Small intestine (tissue), 7 donors: ENCODE measurements at regions not wholly inside any gene's neighbourhood (a gene's known extent, or its start where the extent isn't known, plus 50 kb on each side); places are given as distances from the start of the nearest gene placed in this dataset.

Experiments
- DNase-seq, 2 donors: peaks; one replicate each; pipeline versions ENCODE4 v3.0.0 to v3.0.0-alpha.2; 2013
- FAIRE-seq: peaks from 2 replicates; lab custom pipeline; 2012; peaks lifted over from hg19 to GRCh38; lab: Jason Lieb, UNC
- H3K27ac ChIP-seq, 3 donors: one replicate each; pipeline ENCODE4 v1.5.1; 2013; ENCODE audit warnings: low read length in 2 of 3, mild to moderate bottlenecking in 2 of 3, control low read depth in 1 of 3, inconsistent platforms in 1 of 3, low read depth in 1 of 3, moderate library complexity in 1 of 3
- H3K27me3 ChIP-seq, 3 donors: one replicate each; pipeline ENCODE4 v1.6.1; 2013; ENCODE audit warnings: low read length in 3 of 3, inconsistent platforms in 1 of 3; ENCODE audit not compliant: control insufficient read depth in 3 of 3, insufficient read depth in 3 of 3
- H3K36me3 ChIP-seq, 3 donors: one replicate each; pipeline ENCODE4 v1.6.1; 2013; ENCODE audit warnings: low read length in 3 of 3, inconsistent platforms in 1 of 3, low read depth in 1 of 3, mild to moderate bottlenecking in 1 of 3, moderate library complexity in 1 of 3; ENCODE audit not compliant: control insufficient read depth in 3 of 3, insufficient read depth in 2 of 3
- H3K4me1 ChIP-seq, 3 donors: one replicate each; pipeline ENCODE4 v1.6.1; 2013; ENCODE audit warnings: low read length in 2 of 3, inconsistent platforms in 1 of 3, low read depth in 1 of 3, mild to moderate bottlenecking in 1 of 3, moderate library complexity in 1 of 3; ENCODE audit not compliant: control insufficient read depth in 3 of 3, insufficient read depth in 2 of 3
- H3K4me3 ChIP-seq, 3 donors: one replicate each; pipeline ENCODE4 v1.5.1; 2013; ENCODE audit warnings: low read length in 3 of 3, control low read depth in 1 of 3, inconsistent platforms in 1 of 3, low read depth in 1 of 3, mild to moderate bottlenecking in 1 of 3, moderate library complexity in 1 of 3
- H3K9me3 ChIP-seq, 2 donors: one replicate each; pipeline ENCODE4 v1.6.1; 2013; ENCODE audit warnings: low read depth in 1 of 2, low read length in 1 of 2; ENCODE audit not compliant: control insufficient read depth in 2 of 2, insufficient read depth in 1 of 2
- WGBS, 3 donors: extraction: QIAGEN DNeasy Blood & Tissue Kit; methylation state at CpG; one replicate each; pipeline ENCODE4 v1.1.7; 2013; 5-methylcytosine and 5-hydroxymethylcytosine counted together
- donor health status: healthy with polysubstance abuse.
- donor health status: control.
- donor health status: control.
- donor health status: Bipolar disorder and iron deficiency.
- donor health status: healthy.

GRCh38 chr20:51195419-51195901 is 172.6 kb upstream of the KCNG1 start:
- Histone ChIP-seq H3K4me3 (no peak overlapping the region), H3K4me1 (no peaks in the 10 kb centered on the region), H3K9me3 (peaks cover 0 to 3% of the 10 kb centered on the region in 2 donors), H3K36me3 (no peaks in the 10 kb centered on the region), H3K27me3 (peaks cover 0 to 14% (median 2%) of the 10 kb centered on the region in 3 donors), H3K27ac (no peak overlapping the region)
- FAIRE-seq = no peak
- 67 to 79% (median 70%) methylated on average over 10 of the region's 10 CpGs for WGBS, 3 donors
- no peak for DNase-seq

GRCh38 chr20:51193066-51193772 is 170.3 kb upstream of the KCNG1 start:
- peaks cover 0 to 11% (median 2%) of the 10 kb centered on the region in 3 donors for H3K27me3 ChIP-seq
- WGBS, 3 donors = 73 to 77% (median 75%) methylated on average over 16 of the region's 16 CpGs

GRCh38 chr20:51190783-51191180 is 167.9 kb upstream of the KCNG1 start:
- H3K9me3 ChIP-seq = no peaks in the 10 kb centered on the region
- 76 to 82% (median 77%) methylated on average over 12 of the region's 12 CpGs for WGBS, 3 donors
- H3K4me3 ChIP-seq = no peak overlapping the region
- H3K27me3 ChIP-seq = peaks cover 0 to 6% (median 4%) of the 10 kb centered on the region in 3 donors
- H3K36me3 ChIP-seq = no peaks in the 10 kb centered on the region
- H3K4me1 ChIP-seq = peaks cover 0 to 4% (median 0%) of the 10 kb centered on the region in 3 donors
- DNase-seq (no peak), FAIRE-seq (no peak)
- H3K27ac ChIP-seq = no peak overlapping the region

More at GRCh38 chr20:51193066-51193772, 170.3 kb upstream of the KCNG1 start:
- Histone ChIP-seq H3K4me1 (no peaks in the 10 kb centered on the region), H3K27ac (no peak overlapping the region), H3K9me3 (peaks cover 0 to 3% of the 10 kb centered on the region in 2 donors), H3K4me3 (no peak overlapping the region), H3K36me3 (no peaks in the 10 kb centered on the region)
- no peak for DNase-seq
- no peak for FAIRE-seq

DNA sequence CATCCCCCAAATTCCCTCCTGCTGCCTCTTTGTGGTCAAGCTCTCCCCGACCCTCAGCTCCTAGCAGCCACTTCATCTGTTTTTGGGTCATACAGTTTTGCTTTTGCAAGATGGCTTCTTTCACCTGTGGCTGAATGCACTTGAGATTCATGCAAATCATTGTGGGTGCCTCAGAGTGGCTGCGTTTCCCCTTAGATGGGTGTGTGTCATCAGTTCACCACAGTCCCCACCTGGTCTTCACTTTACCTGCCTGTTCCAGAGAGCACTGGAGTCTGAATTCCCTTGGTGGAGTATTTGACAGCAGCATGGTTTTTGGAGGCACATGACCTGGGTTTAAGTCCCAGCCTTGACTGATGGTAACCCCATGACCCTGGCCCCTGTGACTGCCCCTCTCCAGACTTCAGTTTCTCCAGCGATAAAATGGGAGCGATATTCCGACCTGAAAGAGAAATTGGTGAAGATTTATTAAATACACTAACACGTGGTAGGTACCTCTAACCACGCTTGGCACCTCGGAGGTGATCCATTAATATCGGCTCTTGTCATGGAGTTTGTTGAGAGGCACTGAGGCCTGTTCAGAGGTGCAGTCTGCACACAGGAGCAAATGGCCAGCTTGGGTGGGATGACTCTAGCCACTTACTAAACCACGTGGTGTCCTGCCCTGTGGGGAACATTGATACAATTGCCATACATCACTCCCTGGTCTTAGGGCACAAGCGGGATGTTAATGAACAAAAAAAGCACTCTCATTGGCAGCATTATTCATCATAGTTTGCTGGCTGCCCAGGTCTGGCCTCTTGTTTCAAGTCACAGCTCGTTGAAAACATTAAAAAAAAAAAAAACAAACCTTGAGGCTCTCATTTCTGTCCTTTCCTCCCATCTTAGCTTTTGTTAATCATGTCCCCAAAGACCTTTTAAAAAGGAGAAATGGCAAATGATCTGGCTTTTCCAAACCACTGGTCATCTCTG is 167.2 kb upstream of the KCNG1 start:
- DNase-seq (no peak), FAIRE-seq (no peak)
- Histone ChIP-seq H3K9me3 (no peaks in the 10 kb centered on the region), H3K4me3 (no peak overlapping the region), H3K36me3 (no peaks in the 10 kb centered on the region), H3K27me3 (peaks cover 0 to 2% (median 2%) of the 10 kb centered on the region in 3 donors), H3K4me1 (peaks cover 0 to 5% (median 0%) of the 10 kb centered on the region in 3 donors), H3K27ac (no peak overlapping the region)
- 72 to 77% (median 72%) methylated on average over 12 of the region's 12 CpGs for WGBS, 3 donors

DNA sequence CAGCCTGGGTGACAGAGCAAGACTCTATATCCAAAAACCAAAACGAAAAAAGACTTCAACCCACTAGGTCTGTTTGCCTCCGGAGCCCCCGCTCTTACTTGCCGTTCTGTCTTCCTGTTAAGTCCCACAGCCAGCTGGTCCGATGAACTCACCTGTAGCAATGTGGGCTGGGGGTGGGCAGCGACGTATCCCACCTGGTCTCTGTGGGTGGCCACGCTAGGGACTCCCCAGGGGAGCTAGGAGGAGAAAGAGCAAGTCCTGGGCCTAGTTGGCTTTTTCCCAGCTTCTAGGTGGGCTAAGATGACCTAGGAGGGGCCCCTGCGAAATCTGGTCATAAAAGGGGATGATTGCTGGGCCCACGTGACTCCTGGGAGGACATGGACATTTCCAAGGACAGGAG is 166.0 kb upstream of the KCNG1 start:
- H3K27me3 ChIP-seq = peaks cover 0 to 2% (median 2%) of the 10 kb centered on the region in 3 donors
- no peaks in the 10 kb centered on the region for H3K9me3 ChIP-seq
- DNase-seq (no peak), FAIRE-seq (no peak)
- H3K36me3 ChIP-seq = no peaks in the 10 kb centered on the region
- WGBS, 3 donors = 70 to 77% (median 74%) methylated on average over 10 of the region's 10 CpGs
- H3K4me1 ChIP-seq = peaks cover 0 to 5% (median 0%) of the 10 kb centered on the region in 3 donors
- no peak overlapping the region for H3K27ac ChIP-seq
- H3K4me3 ChIP-seq = no peak overlapping the region

DNA sequence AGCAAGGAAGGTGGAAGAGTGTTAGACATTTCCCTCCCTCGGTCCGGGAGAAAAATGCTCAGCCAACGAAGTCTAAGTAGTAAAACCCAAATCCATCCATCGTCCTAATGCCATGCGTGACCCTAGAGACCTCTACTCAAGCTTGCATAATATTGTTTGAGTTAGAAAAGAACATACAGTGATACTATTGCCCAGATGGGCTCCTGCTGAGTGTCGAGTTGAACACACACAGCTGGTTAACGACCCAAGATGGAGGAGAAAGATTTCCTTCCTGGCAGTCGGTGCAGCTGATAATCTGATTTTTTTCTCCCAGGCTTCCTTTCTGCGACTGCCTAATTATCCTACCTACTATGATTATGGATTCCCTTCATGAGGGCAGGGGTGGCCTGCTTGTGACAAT is 164.4 kb upstream of the KCNG1 start:
- Histone ChIP-seq H3K9me3 (no peaks in the 10 kb centered on the region), H3K36me3 (no peaks in the 10 kb centered on the region), H3K4me1 (peaks cover 0 to 5% (median 0%) of the 10 kb centered on the region in 3 donors), H3K4me3 (no peak overlapping the region), H3K27me3 (peaks cover 0 to 2% (median 2%) of the 10 kb centered on the region in 3 donors), H3K27ac (no peak overlapping the region)
- DNase-seq (no peak), FAIRE-seq (no peak)
- WGBS, 3 donors = 29 to 41% (median 35%) methylated on average over 9 of the region's 9 CpGs

GRCh38 chr20:51185861-51186260 is 163.0 kb upstream of the KCNG1 start:
- Histone ChIP-seq H3K4me1 (peaks cover 0 to 5% (median 0%) of the 10 kb centered on the region in 3 donors), H3K27ac (no peak overlapping the region), H3K27me3 (peaks cover 0 to 6% (median 2%) of the 10 kb centered on the region in 3 donors), H3K36me3 (no peaks in the 10 kb centered on the region), H3K9me3 (no peaks in the 10 kb centered on the region), H3K4me3 (no peak overlapping the region)
- no peak for FAIRE-seq
- WGBS, 3 donors = 66 to 80% (median 68%) methylated on average over 4 of the region's 4 CpGs
- no peak for DNase-seq

DNA sequence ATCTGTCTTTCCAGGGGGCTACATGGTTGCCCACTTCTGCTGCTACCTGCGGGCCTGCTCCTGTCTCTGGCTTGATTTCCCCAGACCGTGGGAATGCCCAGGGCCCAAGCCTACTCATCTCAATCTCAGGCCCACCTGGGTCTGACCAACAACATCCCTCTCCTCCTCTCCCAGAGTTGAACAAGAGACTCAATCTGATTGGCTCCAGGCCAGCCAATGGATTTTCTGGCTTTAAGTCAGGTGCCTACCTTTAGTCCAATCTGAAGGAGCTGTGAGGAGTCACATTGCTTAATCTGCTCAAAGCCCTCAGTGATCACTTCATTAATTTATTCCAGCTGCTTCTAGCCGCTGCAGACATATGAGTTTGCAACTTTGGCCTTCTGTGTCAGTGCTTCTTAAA is 162.4 kb upstream of the KCNG1 start:
- WGBS, 3 donors = 86 to 93% (median 93%) methylated on average over 3 of the region's 3 CpGs
- Histone ChIP-seq H3K27me3 (peaks cover 0 to 7% (median 2%) of the 10 kb centered on the region in 3 donors), H3K27ac (no peak overlapping the region), H3K36me3 (no peaks in the 10 kb centered on the region), H3K9me3 (no peaks in the 10 kb centered on the region), H3K4me1 (peaks cover 0 to 5% (median 0%) of the 10 kb centered on the region in 3 donors), H3K4me3 (no peak overlapping the region)
- DNase-seq = no peak
- no peak for FAIRE-seq
